Ovary (tissue), 3 donors: ENCODE measurements at regions not wholly inside any gene's neighbourhood (a gene's known extent, or its start where the extent isn't known, plus 50 kb on each side); places are given as distances from the start of the nearest gene placed in this dataset.

Source experiments
- CTCF ChIP-seq, 3 donors: fragments of 450-650 bp in 2 of 3; fragments of 200-600 bp in 1 of 3; IDR thresholded peaks; one replicate each; pipeline versions ENCODE4 v1.5.1 to v1.8.0; 2016 to 2022; ENCODE audit warnings: antibody characterized with exemption in 3 of 3, mild to moderate bottlenecking in 1 of 3
- EP300 ChIP-seq: sonication (generic); formaldehyde crosslinking; IDR thresholded peaks from one replicate; pipeline ENCODE4 v1.6.1; 2017; ENCODE audit warnings: antibody characterized with exemption
- POLR2A ChIP-seq: fragments of 450-650 bp; IDR thresholded peaks from one replicate; pipeline ENCODE4 v1.6.1; 2017; ENCODE audit warnings: antibody characterized with exemption, mild to moderate bottlenecking, moderate library complexity
- donor health status: DM: no; HTN: no; CAD: no.

GRCh38 chr17:79142375-79142774, 67.8 kb downstream of the ENGASE start:
- TF ChIP-seq CTCF (IDR thresholded peaks at IDR 0.05) (no peak), EP300 (no peak), POLR2A (no peak)
